GM23338 (cell line): ENCODE measurements at regions not wholly inside any gene's neighbourhood (a gene's known extent, or its start where the extent isn't known, plus 50 kb on each side); places are given as distances from the start of the nearest gene placed in this dataset.

ENCODE experiments used
- ATAC-seq: fragments of 200-7000 bp; cut with Tn5 transposase; 3 replicates; pipeline ENCODE4 v1.9.1; 2020
- DNase-seq: peaks from one replicate; pipeline ENCODE4 v3.0.0-alpha.2; 2015; ENCODE audit warnings: low spot score
- H2AFZ ChIP-seq: fragments of 200-600 bp; sonication (generic); 2 replicates; pipeline ENCODE4 v1.8.0; 2016; ENCODE audit warnings: antibody characterized with exemption, mild to moderate bottlenecking, moderate library complexity
- H3F3A ChIP-seq: fragments of 200-600 bp; sonication (generic); replicated peaks from 2 replicates; pipeline ENCODE4 v1.8.0; 2017; ENCODE audit warnings: antibody characterized with exemption, mixed run types, low read depth
- H3K27ac ChIP-seq: fragments of 200-600 bp; sonication (generic); 2 replicates; pipeline ENCODE4 v1.6.1; 2016; ENCODE audit warnings: low read depth
- H3K27me3 ChIP-seq: fragments of 200-600 bp; sonication (generic); 2 replicates; pipeline ENCODE4 v1.8.0; 2016; ENCODE audit warnings: mild to moderate bottlenecking, mixed run types, moderate library complexity; ENCODE audit not compliant: insufficient read depth
- H3K36me3 ChIP-seq: fragments of 200-600 bp; sonication (generic); 2 replicates; pipeline ENCODE4 v1.8.0; 2016; ENCODE audit warnings: mild to moderate bottlenecking; ENCODE audit not compliant: insufficient read depth
- H3K4me1 ChIP-seq: fragments of 200-600 bp; sonication (generic); 2 replicates; pipeline ENCODE4 v1.8.0; 2016; ENCODE audit warnings: mild to moderate bottlenecking, moderate library complexity; ENCODE audit not compliant: insufficient read depth
- H3K4me2 ChIP-seq: fragments of 200-600 bp; sonication (generic); 2 replicates; pipeline ENCODE4 v1.7.1; 2017; ENCODE audit warnings: mixed run types
- H3K4me3 ChIP-seq: fragments of 200-600 bp; sonication (generic); 2 replicates; pipeline ENCODE4 v1.6.1; 2016; ENCODE audit warnings: mixed run types
- H3K79me2 ChIP-seq: fragments of 200-600 bp; sonication (generic); replicated peaks from 2 replicates; pipeline ENCODE4 v1.8.0; 2017; ENCODE audit warnings: mild to moderate bottlenecking; ENCODE audit not compliant: insufficient read depth
- H3K9me2 ChIP-seq: fragments of 200-600 bp; sonication (generic); 2 replicates; pipeline ENCODE4 v1.8.0; 2017; ENCODE audit not compliant: insufficient read depth
- H4K20me1 ChIP-seq: fragments of 200-600 bp; sonication (generic); replicated peaks from 2 replicates; pipeline ENCODE4 v1.8.0; 2017; ENCODE audit warnings: mild to moderate bottlenecking; ENCODE audit not compliant: insufficient read depth
- H3K27ac Mint-ChIP-seq: 2 replicates; pipeline ENCODE4 v1.8.0; 2020; ENCODE audit warnings: inconsistent platforms, mild to moderate bottlenecking, moderate library complexity, mixed read lengths
- H3K27me3 Mint-ChIP-seq: 3 replicates; pipeline ENCODE4 v1.8.0; 2022; ENCODE audit warnings: low read depth, mild to moderate bottlenecking, moderate library complexity, mixed read lengths, inconsistent platforms; ENCODE audit not compliant: insufficient read depth, poor library complexity
- H3K36me3 Mint-ChIP-seq: 3 replicates; pipeline ENCODE4 v1.8.0; 2021; ENCODE audit warnings: low read depth, mild to moderate bottlenecking, inconsistent platforms, moderate library complexity, mixed read lengths
- H3K4me1 Mint-ChIP-seq: 3 replicates; pipeline ENCODE4 v1.8.0; 2020; ENCODE audit warnings: mild to moderate bottlenecking, inconsistent platforms, mixed read lengths
- H3K4me3 Mint-ChIP-seq: 3 replicates; pipeline ENCODE4 v1.8.0; 2021; ENCODE audit warnings: moderate library complexity, mild to moderate bottlenecking, inconsistent platforms, mixed read lengths
- H3K9me3 Mint-ChIP-seq: 3 replicates; pipeline ENCODE4 v1.8.0; 2020; ENCODE audit warnings: moderate library complexity, mild to moderate bottlenecking, inconsistent platforms, mixed read lengths
- CREB1 ChIP-seq: fragments of 250-450 bp; sonication (Bioruptor Pico); IDR thresholded peaks from 2 replicates; pipeline ENCODE4 v1.5.0; 2020; ENCODE audit warnings: low read depth, mild to moderate bottlenecking, moderate library complexity
- CTCF ChIP-seq, 2 experiments: fragments of 200-600 bp in 1 of 2; sonication (generic) in 1 of 2; conservative IDR thresholded peaks; 2 replicates each; pipeline versions ENCODE4 v1.5.1 to v1.6.1; 2016 to 2017; ENCODE audit warnings: antibody characterized with exemption in 2 of 2, low read depth in 2 of 2, mild to moderate bottlenecking in 2 of 2, moderate library complexity in 1 of 2
- ETS1 ChIP-seq: IDR thresholded peaks from 2 replicates; pipeline ENCODE4 v1.6.1; 2016; ENCODE audit warnings: antibody characterized with exemption
- EZH2 ChIP-seq: fragments of 200-600 bp; sonication (generic); IDR thresholded peaks from one replicate; pipeline ENCODE4 v1.8.0; 2017; ENCODE audit warnings: antibody characterized with exemption, mild to moderate bottlenecking, low read depth; ENCODE audit not compliant: unreplicated experiment
- EZH2phosphoT487 ChIP-seq: fragments of 200-600 bp; sonication (generic); IDR thresholded peaks from one replicate; pipeline ENCODE4 v1.8.1; 2018; ENCODE audit warnings: antibody characterized with exemption; ENCODE audit not compliant: unreplicated experiment
- JUNB ChIP-seq: IDR thresholded peaks from one replicate; pipeline ENCODE4 v1.6.1; 2016; ENCODE audit warnings: antibody characterized with exemption; ENCODE audit not compliant: unreplicated experiment
- NANOG ChIP-seq: IDR thresholded peaks from 2 replicates; pipeline ENCODE4 v1.6.1; 2016; ENCODE audit warnings: antibody characterized with exemption, borderline replicate concordance
- POLR2AphosphoS5 ChIP-seq: IDR thresholded peaks from 2 replicates; pipeline ENCODE4 v1.6.1; 2016; ENCODE audit warnings: antibody characterized with exemption, low read depth
- REST ChIP-seq: IDR thresholded peaks from one replicate; pipeline ENCODE4 v1.6.1; 2018; ENCODE audit warnings: antibody characterized with exemption; ENCODE audit not compliant: unreplicated experiment
- ZNF331 ChIP-seq: fragments of 250-450 bp; sonication (Bioruptor Pico); IDR thresholded peaks from 2 replicates; pipeline ENCODE4 v1.5.0; 2020; ENCODE audit warnings: low read depth, mild to moderate bottlenecking, moderate library complexity
- ZNF462 ChIP-seq: fragments of 250-450 bp; sonication (Bioruptor Pico); IDR thresholded peaks from 2 replicates; pipeline ENCODE4 v1.5.0; 2020; ENCODE audit warnings: mild to moderate bottlenecking, moderate library complexity

- TF ChIP-seq ZNF462 (CRISPR knock-in tag) (no peak), ZNF331 (CRISPR knock-in tag) (no peak), CREB1 (CRISPR knock-in tag) (no peak), ETS1 (no peak)
These were observed 1777.1 kb downstream of the MAT2B start (continued) for GRCh38 chr5:165282491-165282890.

- Histone ChIP-seq H4K20me1 (no peaks in the 10 kb centered on the region), H3K4me1 (no peaks in the 10 kb centered on the region), H3K27me3 (no peaks in the 10 kb centered on the region), H2AFZ (no peak overlapping the region), H3F3A (no peaks in the 10 kb centered on the region), H3K9me2 (no peaks in the 10 kb centered on the region), H3K4me3 (no peak overlapping the region), H3K36me3 (no peaks in the 10 kb centered on the region), H3K79me2 (no peaks in the 10 kb centered on the region), H3K4me2 (no peak overlapping the region), H3K27ac (no peak overlapping the region)
- H3K4me1 Mint-ChIP-seq = peaks cover 8% of the 10 kb centered on the region; the same call in 2 of the 3 replicates
- no peaks in the 10 kb centered on the region; the same call in 2 of the 3 replicates for H3K36me3 Mint-ChIP-seq
- ATAC-seq (no peak), DNase-seq (no peak)
- peaks cover 4% of the 10 kb centered on the region; the same call in 1 of the 3 replicates for H3K9me3 Mint-ChIP-seq
- H3K27me3 Mint-ChIP-seq = peaks cover 1% of the 10 kb centered on the region
- H3K27ac Mint-ChIP-seq = no peak overlapping the region
- no peak overlapping the region for H3K4me3 Mint-ChIP-seq
- TF ChIP-seq CTCF (conservative IDR thresholded peaks at IDR 0.05; ENCODE audit: low read depth in 2 of 2) (no peak), JUNB (no peak), CREB1 (CRISPR knock-in tag) (no peak), EZH2 (no peak), POLR2AphosphoS5 (no peak), EZH2phosphoT487 (no peak), NANOG (no peak), REST (no peak)
These were observed 1781.3 kb downstream of the MAT2B start for GRCh38 chr5:165286692-165287091.
